B cell (primary cell): ENCODE measurements at regions not wholly inside any gene's neighbourhood (a gene's known extent, or its start where the extent isn't known, plus 50 kb on each side); places are given as distances from the start of the nearest gene placed in this dataset.

Experiments used
- EZH2 ChIP-seq: IDR thresholded peaks from 2 replicates; pipeline ENCODE4 v1.6.1; 2012; ENCODE audit warnings: borderline replicate concordance, low read depth, mild to moderate bottlenecking, moderate library complexity, low read length; ENCODE audit not compliant: insufficient read depth, poor library complexity, severe bottlenecking
- TF ChIP-seq, protein P1 (sequence below): fragments of 200-600 bp; IDR thresholded peaks from one replicate; pipeline ENCODE4 v1.8.0; 2022; ENCODE audit warnings: antibody characterized with exemption, mild to moderate bottlenecking

DNA sequence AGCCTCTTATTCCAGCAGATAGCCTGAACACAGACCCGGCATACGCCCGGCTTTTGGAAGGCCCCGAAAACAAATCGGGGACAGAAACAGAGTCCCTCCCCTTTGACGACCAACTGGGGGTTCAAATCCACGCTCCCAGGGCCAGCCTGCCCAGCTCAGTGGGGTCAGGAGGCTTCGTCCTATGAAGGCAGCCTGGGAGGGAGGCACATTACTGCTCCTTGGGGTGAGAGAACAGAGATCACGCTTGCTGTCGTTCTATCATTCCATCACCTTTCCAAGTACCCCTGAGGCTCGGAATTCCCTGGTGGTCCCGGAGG lies 208.8 kb upstream of the SALL3 start:
- no peak for TF ChIP-seq EZH2
- TF ChIP-seq, protein P1, sequence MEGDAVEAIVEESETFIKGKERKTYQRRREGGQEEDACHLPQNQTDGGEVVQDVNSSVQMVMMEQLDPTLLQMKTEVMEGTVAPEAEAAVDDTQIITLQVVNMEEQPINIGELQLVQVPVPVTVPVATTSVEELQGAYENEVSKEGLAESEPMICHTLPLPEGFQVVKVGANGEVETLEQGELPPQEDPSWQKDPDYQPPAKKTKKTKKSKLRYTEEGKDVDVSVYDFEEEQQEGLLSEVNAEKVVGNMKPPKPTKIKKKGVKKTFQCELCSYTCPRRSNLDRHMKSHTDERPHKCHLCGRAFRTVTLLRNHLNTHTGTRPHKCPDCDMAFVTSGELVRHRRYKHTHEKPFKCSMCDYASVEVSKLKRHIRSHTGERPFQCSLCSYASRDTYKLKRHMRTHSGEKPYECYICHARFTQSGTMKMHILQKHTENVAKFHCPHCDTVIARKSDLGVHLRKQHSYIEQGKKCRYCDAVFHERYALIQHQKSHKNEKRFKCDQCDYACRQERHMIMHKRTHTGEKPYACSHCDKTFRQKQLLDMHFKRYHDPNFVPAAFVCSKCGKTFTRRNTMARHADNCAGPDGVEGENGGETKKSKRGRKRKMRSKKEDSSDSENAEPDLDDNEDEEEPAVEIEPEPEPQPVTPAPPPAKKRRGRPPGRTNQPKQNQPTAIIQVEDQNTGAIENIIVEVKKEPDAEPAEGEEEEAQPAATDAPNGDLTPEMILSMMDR: no peak
